CD4-positive, alpha-beta T cell treated with Interferon gamma for 1 hour (primary cell): ENCODE measurements at regions not wholly inside any gene's neighbourhood (a gene's known extent, or its start where the extent isn't known, plus 50 kb on each side); places are given as distances from the start of the nearest gene placed in this dataset.

Experiments used
- DNase-seq: peaks from one replicate; pipeline ENCODE4 v3.0.0-alpha.2; 2020

GRCh38 chr4:104682311-104682710, 187.6 kb upstream of the CXXC4 start:
- no peak for DNase-seq

GRCh38 chr4:104693601-104694201, 199.0 kb upstream of the CXXC4 start:
- no peak for DNase-seq

- DNase-seq: no peak
Observed at GRCh38 chr4:104716584-104716983, 221.9 kb upstream of the CXXC4 start.

GRCh38 chr4:104719539-104720230, 225.0 kb upstream of the CXXC4 start:
- no peak for DNase-seq

- DNase-seq: no peak
Observed at GRCh38 chr4:104722467-104722866, 227.8 kb upstream of the CXXC4 start.

- DNase-seq: no peak
Observed at GRCh38 chr4:104726002-104726401, 231.3 kb upstream of the CXXC4 start.

GRCh38 chr4:104727643-104728042, 232.9 kb upstream of the CXXC4 start:
- DNase-seq: no peak

- DNase-seq: no peak
Observed at GRCh38 chr4:104728380-104729122, 233.9 kb upstream of the CXXC4 start.

- DNase-seq: no peak
Observed at GRCh38 chr4:104732766-104733165, 238.1 kb upstream of the CXXC4 start.

GRCh38 chr4:104735174-104735573, 240.5 kb upstream of the CXXC4 start:
- DNase-seq: no peak

GRCh38 chr4:104740161-104740560, 245.5 kb upstream of the CXXC4 start:
- no peak for DNase-seq

GRCh38 chr4:104743215-104743653, 248.5 kb upstream of the CXXC4 start:
- DNase-seq: no peak

- no peak for DNase-seq
Observed at GRCh38 chr4:104747635-104748034, 252.9 kb upstream of the CXXC4 start.

- DNase-seq: no peak
Observed at GRCh38 chr4:104749062-104749461, 254.4 kb upstream of the CXXC4 start.

GRCh38 chr4:104750008-104750407, 255.3 kb upstream of the CXXC4 start:
- DNase-seq: no peak

GRCh38 chr4:104751468-104751867, 256.8 kb upstream of the CXXC4 start:
- DNase-seq: no peak

- DNase-seq: no peak
Observed at GRCh38 chr4:104752337-104752736, 257.6 kb upstream of the CXXC4 start.

GRCh38 chr4:104756837-104757236, 262.1 kb upstream of the CXXC4 start:
- no peak for DNase-seq

GRCh38 chr4:104758574-104758973, 263.9 kb upstream of the CXXC4 start:
- no peak for DNase-seq

- no peak for DNase-seq
Observed at GRCh38 chr4:104763554-104764222, 269.0 kb upstream of the CXXC4 start.

- DNase-seq: no peak
Observed at GRCh38 chr4:104766676-104767075, 272.0 kb upstream of the CXXC4 start.

- no peak for DNase-seq
Observed at GRCh38 chr4:104772849-104773248, 278.2 kb upstream of the CXXC4 start.

GRCh38 chr4:104795264-104795939, 300.7 kb upstream of the CXXC4 start:
- no peak for DNase-seq
